ENCODE measurements at regions not wholly inside any gene's neighbourhood (a gene's known extent, or its start where the extent isn't known, plus 50 kb on each side); places are given as distances from the start of the nearest gene placed in this dataset.

- Mint-ChIP-seq H3K27me3 (ENCODE audit: low read depth in 3 of 3) (peaks cover 16 to 18% (median 17%) of the 10 kb centered on the region in 3 donors), H3K4me3 (no peak overlapping the region), H3K4me1 (peaks cover 8 to 16% of the 10 kb centered on the region in 2 donors), H3K27ac (no peak overlapping the region), H3K9me3 (no peaks in the 10 kb centered on the region), H3K36me3 (no peaks in the 10 kb centered on the region)
- no peak for DNase-seq
These were observed 98.9 kb upstream of the CYP1B1 start for GRCh38 chr2:38174646-38175423.

- Mint-ChIP-seq H3K36me3 (no peaks in the 10 kb centered on the region), H3K4me1 (peaks cover 8 to 14% of the 10 kb centered on the region in 2 donors), H3K4me3 (no peak overlapping the region), H3K27ac (no peak overlapping the region), H3K9me3 (no peaks in the 10 kb centered on the region), H3K27me3 (ENCODE audit: low read depth in 3 of 3) (peaks cover 16 to 18% (median 16%) of the 10 kb centered on the region in 3 donors)
- DNase-seq, result no peak
These were observed 98.2 kb upstream of the CYP1B1 start for GRCh38 chr2:38174131-38174530.

- Mint-ChIP-seq H3K4me3 (no peak overlapping the region), H3K36me3 (no peaks in the 10 kb centered on the region), H3K4me1 (peaks cover 5 to 10% of the 10 kb centered on the region in 2 donors), H3K9me3 (no peaks in the 10 kb centered on the region), H3K27ac (no peak overlapping the region), H3K27me3 (ENCODE audit: low read depth in 3 of 3) (peaks cover 13 to 16% (median 14%) of the 10 kb centered on the region in 3 donors)
- no peak for DNase-seq
These were observed 97.7 kb upstream of the CYP1B1 start for GRCh38 chr2:38173683-38174082.

GRCh38 chr2:38171208-38171855, 95.4 kb upstream of the CYP1B1 start:
- Mint-ChIP-seq H3K4me1 (no peaks in the 10 kb centered on the region), H3K36me3 (no peaks in the 10 kb centered on the region), H3K9me3 (no peaks in the 10 kb centered on the region), H3K27ac (no peak overlapping the region), H3K27me3 (ENCODE audit: low read depth in 3 of 3) (peaks cover 11 to 12% (median 11%) of the 10 kb centered on the region in 3 donors), H3K4me3 (no peak overlapping the region)
- no peak for DNase-seq

- no peak for DNase-seq
- Mint-ChIP-seq H3K4me1 (no peaks in the 10 kb centered on the region), H3K36me3 (no peaks in the 10 kb centered on the region), H3K27me3 (ENCODE audit: low read depth in 3 of 3) (peaks cover 10 to 12% (median 11%) of the 10 kb centered on the region in 3 donors), H3K4me3 (no peak overlapping the region), H3K9me3 (no peaks in the 10 kb centered on the region), H3K27ac (no peak overlapping the region)
These were observed 94.8 kb upstream of the CYP1B1 start for GRCh38 chr2:38170733-38171132.

GRCh38 chr2:38170067-38170466, 94.1 kb upstream of the CYP1B1 start:
- H3K36me3 Mint-ChIP-seq, result no peaks in the 10 kb centered on the region
- no peaks in the 10 kb centered on the region for H3K4me1 Mint-ChIP-seq
- H3K4me3 Mint-ChIP-seq, result no peak overlapping the region
- H3K9me3 Mint-ChIP-seq, result no peaks in the 10 kb centered on the region
- peaks cover 9 to 12% (median 11%) of the 10 kb centered on the region in 3 donors for H3K27me3 Mint-ChIP-seq (ENCODE audit: low read depth in 3 of 3)
- DNase-seq, result no peak
- no peak overlapping the region for H3K27ac Mint-ChIP-seq

- Mint-ChIP-seq H3K27ac (no peak overlapping the region), H3K36me3 (no peaks in the 10 kb centered on the region), H3K4me3 (no peak overlapping the region), H3K9me3 (no peaks in the 10 kb centered on the region), H3K27me3 (ENCODE audit: low read depth in 3 of 3) (peaks cover 9 to 11% (median 9%) of the 10 kb centered on the region in 3 donors), H3K4me1 (no peaks in the 10 kb centered on the region)
- DNase-seq, result no peak
These were observed 92.9 kb upstream of the CYP1B1 start for GRCh38 chr2:38168710-38169480.

GRCh38 chr2:38167968-38168350, 92.0 kb upstream of the CYP1B1 start:
- no peaks in the 10 kb centered on the region for H3K4me1 Mint-ChIP-seq
- no peak overlapping the region for H3K4me3 Mint-ChIP-seq
- H3K9me3 Mint-ChIP-seq, result no peaks in the 10 kb centered on the region
- no peaks in the 10 kb centered on the region for H3K36me3 Mint-ChIP-seq
- no peak for DNase-seq
- H3K27ac Mint-ChIP-seq, result no peak overlapping the region
- peaks cover 8 to 13% (median 11%) of the 10 kb centered on the region in 3 donors for H3K27me3 Mint-ChIP-seq (ENCODE audit: low read depth in 3 of 3)

- no peaks in the 10 kb centered on the region for H3K4me1 Mint-ChIP-seq
- no peak overlapping the region for H3K27ac Mint-ChIP-seq
- no peaks in the 10 kb centered on the region for H3K9me3 Mint-ChIP-seq
- DNase-seq, result no peak
- peaks cover 9 to 12% (median 11%) of the 10 kb centered on the region in 3 donors for H3K27me3 Mint-ChIP-seq (ENCODE audit: low read depth in 3 of 3)
- H3K4me3 Mint-ChIP-seq, result no peak overlapping the region
- H3K36me3 Mint-ChIP-seq, result no peaks in the 10 kb centered on the region
These were observed 89.7 kb upstream of the CYP1B1 start for GRCh38 chr2:38165698-38166097.

- DNase-seq, result no peak
- no peak overlapping the region for H3K27ac Mint-ChIP-seq
- no peaks in the 10 kb centered on the region for H3K9me3 Mint-ChIP-seq
- H3K4me1 Mint-ChIP-seq, result no peaks in the 10 kb centered on the region
- no peaks in the 10 kb centered on the region for H3K36me3 Mint-ChIP-seq
- H3K4me3 Mint-ChIP-seq, result no peak overlapping the region
- peaks cover 5 to 8% (median 7%) of the 10 kb centered on the region in 3 donors for H3K27me3 Mint-ChIP-seq (ENCODE audit: low read depth in 3 of 3)
These were observed 88.9 kb upstream of the CYP1B1 start for GRCh38 chr2:38164881-38165280.

- no peaks in the 10 kb centered on the region for H3K36me3 Mint-ChIP-seq
- no peak overlapping the region for H3K4me3 Mint-ChIP-seq
- H3K27ac Mint-ChIP-seq, result no peak overlapping the region
- no peaks in the 10 kb centered on the region for H3K9me3 Mint-ChIP-seq
- no peak for DNase-seq
- H3K4me1 Mint-ChIP-seq, result no peaks in the 10 kb centered on the region
- H3K27me3 Mint-ChIP-seq (ENCODE audit: low read depth in 3 of 3), result peaks cover 6 to 8% (median 6%) of the 10 kb centered on the region in 3 donors
These were observed 87.6 kb upstream of the CYP1B1 start for GRCh38 chr2:38163579-38163978.

GRCh38 chr2:38163006-38163405, 87.1 kb upstream of the CYP1B1 start:
- no peaks in the 10 kb centered on the region for H3K36me3 Mint-ChIP-seq
- H3K4me3 Mint-ChIP-seq, result no peak overlapping the region
- no peak for DNase-seq
- no peak overlapping the region for H3K27ac Mint-ChIP-seq
- H3K9me3 Mint-ChIP-seq, result no peaks in the 10 kb centered on the region
- H3K27me3 Mint-ChIP-seq (ENCODE audit: low read depth in 3 of 3), result peaks cover 4 to 8% (median 6%) of the 10 kb centered on the region in 3 donors
- no peaks in the 10 kb centered on the region for H3K4me1 Mint-ChIP-seq

GRCh38 chr2:38160516-38160915, 84.6 kb upstream of the CYP1B1 start:
- Mint-ChIP-seq H3K9me3 (no peaks in the 10 kb centered on the region), H3K27ac (no peak overlapping the region), H3K4me1 (no peaks in the 10 kb centered on the region), H3K4me3 (no peak overlapping the region), H3K36me3 (no peaks in the 10 kb centered on the region), H3K27me3 (ENCODE audit: low read depth in 3 of 3) (peaks cover 6 to 10% (median 8%) of the 10 kb centered on the region in 3 donors)
- DNase-seq, result no peak

GRCh38 chr2:38159597-38159996, 83.6 kb upstream of the CYP1B1 start:
- Mint-ChIP-seq H3K4me1 (no peaks in the 10 kb centered on the region), H3K36me3 (no peaks in the 10 kb centered on the region), H3K27me3 (ENCODE audit: low read depth in 3 of 3) (peaks cover 4 to 13% (median 7%) of the 10 kb centered on the region in 3 donors), H3K27ac (no peak overlapping the region), H3K4me3 (no peak overlapping the region), H3K9me3 (no peaks in the 10 kb centered on the region)
- DNase-seq, result no peak
